Spleen (tissue), 7 donors: ENCODE measurements at regions not wholly inside any gene's neighbourhood (a gene's known extent, or its start where the extent isn't known, plus 50 kb on each side); places are given as distances from the start of the nearest gene placed in this dataset.

ENCODE experiments used
- CTCF ChIP-seq, 11 experiments: fragments of 200-600 bp in 7 of 11; fragments of 450-650 bp in 4 of 11; sonication (generic) in 4 of 11; IDR thresholded peaks in 8 of 11; conservative IDR thresholded peaks in 3 of 11; 1 replicate in 7 of 11; 2 replicates in 4 of 11; pipeline versions ENCODE4 v1.4.0 to v1.8.0; 2016 to 2021; ENCODE audit warnings: antibody characterized with exemption in 11 of 11, inconsistent platforms in 4 of 11, mild to moderate bottlenecking in 1 of 11
- POLR2A ChIP-seq, 3 donors: fragments of 450-650 bp; IDR thresholded peaks; one replicate each; pipeline ENCODE4 v1.5.1; 2017; ENCODE audit warnings: antibody characterized with exemption in 3 of 3, mild to moderate bottlenecking in 1 of 3
- POLR2AphosphoS5 ChIP-seq, 3 donors: sonication (generic); formaldehyde crosslinking; IDR thresholded peaks; one replicate each; pipeline ENCODE4 v1.5.1; 2017; ENCODE audit warnings: antibody characterized with exemption in 3 of 3
- donor health status: DM: no; HTN: no; CAD: no; lungs with moderate emphysema.
- donor health status: DM: no; HTN: no; CAD: no.
- donor health status: DM: no; HTN: no; CAD: no.

- no peak for TF ChIP-seq CTCF (IDR thresholded peaks at IDR 0.05 in 8 of 11, conservative IDR thresholded peaks at IDR 0.05 in 3 of 11)
- no peak for TF ChIP-seq POLR2A (IDR thresholded peaks at IDR 0.05)
- no peak for TF ChIP-seq POLR2AphosphoS5 (IDR thresholded peaks at IDR 0.05)
Observed at GRCh38 chr10:123378302-123378701, 224.1 kb downstream of the BUB3 start.
